Activated CD4-positive, alpha-beta T cell treated with anti-CD3 and anti-CD28 coated beads, Interleukin-2, amount 50 U/mL, for 48 hours (primary cell): ENCODE measurements at regions not wholly inside any gene's neighbourhood (a gene's known extent, or its start where the extent isn't known, plus 50 kb on each side); places are given as distances from the start of the nearest gene placed in this dataset.
A peak's percentile ranks its signal among the peaks of the same experiment; 100 is the strongest.

Experiments
- DNase-seq, 2 experiments: peaks; one replicate each; pipeline ENCODE4 v3.0.0-alpha.2; 2020

DNA sequence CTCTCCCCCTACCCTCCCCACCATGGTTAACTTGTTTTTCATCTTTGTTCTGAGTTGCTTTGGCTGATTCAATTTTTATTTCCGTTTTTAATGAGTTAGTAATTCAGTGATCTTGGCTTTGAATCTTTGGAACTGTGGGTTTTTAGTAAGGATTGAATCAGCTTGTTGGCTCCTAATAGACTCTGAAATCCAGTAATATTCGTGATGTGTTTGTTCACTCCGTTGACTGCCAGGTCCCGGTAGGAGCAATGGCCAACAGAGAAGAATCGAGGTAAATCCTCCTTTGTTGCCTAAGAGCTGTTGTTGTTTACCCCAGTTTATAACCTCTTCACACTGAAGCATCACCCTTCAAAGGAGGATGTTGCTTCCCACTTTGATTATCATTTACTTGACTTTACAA lies 92.7 kb downstream of the PCSK1 start:
- DNase-seq = no peak

- no peak for DNase-seq
Measured at GRCh38 chr5:96339862-96340261, 93.2 kb downstream of the PCSK1 start.

DNA sequence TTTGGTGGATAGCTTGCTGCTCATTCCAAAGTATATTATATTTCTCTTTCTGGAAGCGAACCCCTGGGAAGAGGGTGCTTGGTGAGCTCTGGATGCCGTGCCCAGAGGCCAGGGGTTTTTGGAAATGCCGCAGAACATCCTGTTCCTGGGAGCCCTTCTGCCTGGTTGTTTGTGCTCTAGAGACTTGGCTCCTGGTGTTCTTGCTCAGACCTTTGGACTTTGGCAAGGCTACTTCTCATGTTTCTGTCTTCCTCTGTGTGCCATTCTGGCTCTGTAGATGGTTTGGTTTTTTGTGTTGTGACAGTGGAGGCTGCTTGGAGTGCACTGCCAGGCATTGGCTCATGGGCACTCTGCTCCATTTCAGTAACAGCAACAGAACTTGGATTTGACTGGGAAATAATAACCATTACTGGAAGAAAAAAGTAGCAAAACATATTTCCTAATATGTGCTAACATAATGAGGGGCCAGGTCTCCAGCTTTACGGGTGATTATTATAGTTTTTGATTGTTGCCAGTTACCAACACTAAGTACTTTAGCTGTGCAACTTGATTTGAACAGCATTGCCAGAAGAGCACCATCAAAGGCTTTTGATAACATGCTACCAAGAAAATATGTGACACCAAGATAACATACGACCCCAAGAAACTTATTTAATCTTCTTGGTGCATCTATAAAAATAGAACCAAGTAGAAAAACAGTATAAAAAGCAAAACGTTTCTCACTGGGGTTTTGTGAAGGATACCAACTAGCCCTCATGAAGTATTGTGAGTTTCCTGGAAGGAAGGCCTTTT lies 94.2 kb downstream of the PCSK1 start:
- DNase-seq = no peak

GRCh38 chr5:96338091-96338490 lies 95.0 kb downstream of the PCSK1 start:
- no peak for DNase-seq

DNA sequence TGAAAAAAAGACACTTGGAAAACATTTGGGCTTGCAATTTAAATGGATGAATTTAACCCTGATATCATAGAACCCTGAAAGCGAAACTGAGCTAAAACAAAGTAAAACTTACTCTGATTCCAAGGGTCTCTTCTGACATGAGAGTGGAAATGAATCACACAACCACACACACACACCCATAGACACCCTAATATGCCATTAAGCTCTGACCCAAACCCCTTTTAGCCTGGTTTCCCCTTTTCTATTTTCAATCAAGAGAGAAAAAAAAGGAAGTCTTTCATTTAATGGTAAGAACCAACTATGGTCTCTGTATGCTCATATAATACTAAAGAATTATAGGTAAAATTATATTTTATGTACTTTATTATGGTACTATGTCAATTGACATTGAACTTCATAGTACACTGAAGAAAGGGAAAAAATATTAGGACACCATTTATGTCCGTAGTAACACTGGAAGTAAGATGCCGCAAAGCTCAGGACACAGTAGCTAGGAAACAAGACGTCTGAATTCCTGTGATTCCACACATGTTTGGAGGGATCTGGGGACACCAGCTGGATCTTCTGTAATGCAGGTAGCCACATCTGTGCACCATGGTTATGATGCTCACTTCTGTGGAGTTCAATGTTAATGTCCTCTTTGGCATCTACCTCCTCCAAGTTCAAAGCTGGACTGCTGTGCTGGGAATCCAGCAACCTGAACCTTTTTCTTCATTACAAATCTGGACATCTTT lies 95.8 kb downstream of the PCSK1 start:
- no peak for DNase-seq

DNA sequence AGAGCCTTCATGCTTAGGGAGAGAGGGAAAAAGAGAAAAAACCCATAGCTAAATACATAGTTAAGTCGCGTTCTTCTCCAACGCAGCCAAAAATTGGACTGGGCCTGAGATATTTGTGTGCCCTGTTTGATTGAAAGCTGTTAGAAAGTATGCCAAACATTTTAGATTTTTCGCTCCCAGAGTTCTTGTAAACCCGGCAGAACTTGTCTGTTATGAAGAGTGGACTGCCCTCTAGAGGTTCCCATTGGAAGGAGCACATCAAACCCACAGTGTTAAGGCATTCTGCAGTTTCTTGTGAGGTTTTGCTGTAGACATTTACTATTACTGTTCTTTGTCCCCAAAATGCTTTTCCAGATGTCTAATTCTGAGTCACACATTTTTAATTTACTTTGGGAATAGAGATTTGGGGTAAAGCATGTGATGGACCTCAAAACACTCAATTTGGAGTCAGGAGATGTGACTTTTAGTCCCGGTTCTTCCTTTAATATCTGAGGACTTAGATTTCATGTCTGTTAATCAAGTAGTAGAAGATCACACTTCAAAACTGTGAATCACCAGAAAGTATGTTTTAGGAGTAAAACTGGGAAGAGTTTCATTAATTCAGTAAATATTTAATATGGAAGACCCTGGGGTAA lies 96.6 kb downstream of the PCSK1 start:
- DNase-seq = peak; percentile 60 to 68

DNA sequence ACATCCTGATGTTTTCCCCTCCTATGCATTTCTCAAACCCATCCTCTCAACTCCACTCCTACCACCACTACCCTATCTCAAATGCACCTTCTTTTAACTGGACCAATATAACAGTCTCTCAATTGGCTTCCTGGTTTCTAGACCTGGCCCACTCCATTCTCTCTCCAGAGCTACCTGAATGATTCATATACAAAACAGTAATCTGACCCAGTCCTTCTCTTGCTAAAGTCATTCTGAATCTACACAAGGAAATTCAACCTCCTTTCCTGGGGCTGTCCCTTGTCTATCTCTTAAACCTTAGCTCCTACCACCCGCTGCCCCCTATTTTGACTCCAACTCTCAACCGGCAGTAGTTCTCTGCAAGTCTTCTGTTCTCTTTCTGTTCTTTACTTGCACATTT lies 97.2 kb downstream of the PCSK1 start:
- DNase-seq = peak in 1 of 2 experiments; percentile 18

DNA sequence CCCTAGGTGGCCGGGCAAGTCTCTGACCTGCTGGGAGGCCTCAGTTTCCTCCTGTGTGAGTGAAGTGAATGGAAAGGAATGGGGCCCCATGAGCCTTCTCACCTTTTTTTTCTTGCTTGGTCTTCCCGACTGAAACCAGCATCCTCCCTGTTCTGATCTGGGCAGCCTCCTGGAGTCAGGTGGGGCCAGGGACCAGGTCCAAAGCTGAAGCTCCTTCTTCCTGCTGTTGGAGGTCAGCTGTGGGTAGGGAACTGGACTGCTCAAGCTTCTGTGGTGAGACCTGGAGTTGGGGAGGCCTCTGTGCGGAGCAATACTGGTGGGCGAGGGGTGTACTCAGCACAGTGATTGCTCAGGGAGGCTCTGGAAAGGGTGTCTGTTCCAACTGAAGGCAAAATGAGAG lies 99.7 kb downstream of the PCSK1 start:
- DNase-seq = no peak

- DNase-seq = no peak
Measured at GRCh38 chr5:96332535-96333366, 100.3 kb downstream of the PCSK1 start.

- no peak for DNase-seq
Measured at GRCh38 chr5:96331681-96332361, 101.2 kb downstream of the PCSK1 start.

GRCh38 chr5:96331210-96331609 lies 101.8 kb downstream of the PCSK1 start:
- no peak for DNase-seq

DNA sequence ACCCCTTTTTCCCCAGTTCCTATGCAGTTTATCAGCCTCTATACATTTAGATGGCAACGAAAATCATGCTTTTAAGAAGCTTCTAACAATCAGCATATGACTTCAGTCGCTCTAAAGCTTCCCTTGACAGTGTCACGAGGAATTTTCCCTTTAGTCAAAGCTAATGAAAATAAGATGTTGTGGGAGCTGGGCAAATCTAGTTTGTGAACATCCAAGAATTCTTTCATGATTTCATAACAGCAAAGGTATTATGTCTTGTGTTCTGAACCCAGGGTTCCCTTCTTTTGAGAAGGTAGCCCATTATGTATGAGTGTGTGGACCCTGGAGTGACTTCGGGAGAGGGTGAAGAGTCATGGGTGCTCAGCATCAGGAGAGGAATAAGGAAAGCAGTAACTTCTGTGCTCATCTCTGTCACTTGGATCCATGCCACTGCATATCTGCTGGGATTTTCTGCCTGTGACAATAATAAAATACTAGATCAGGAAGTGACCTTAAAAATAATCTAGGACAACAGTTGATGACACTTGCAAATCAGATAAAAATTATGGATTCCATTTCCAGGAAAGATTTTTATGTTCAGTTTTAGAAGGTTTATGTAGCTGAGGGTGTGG lies 102.4 kb downstream of the PCSK1 start:
- DNase-seq = no peak

- no peak for DNase-seq
Measured at GRCh38 chr5:96329886-96330529, 103.0 kb downstream of the PCSK1 start.

GRCh38 chr5:96329289-96329688 lies 103.8 kb downstream of the PCSK1 start:
- no peak for DNase-seq

- no peak for DNase-seq
Measured at GRCh38 chr5:96327722-96328121, 105.3 kb downstream of the PCSK1 start.

GRCh38 chr5:96326902-96327301 lies 106.1 kb downstream of the PCSK1 start:
- DNase-seq = no peak

GRCh38 chr5:96324708-96325107 lies 108.3 kb downstream of the PCSK1 start:
- no peak for DNase-seq

- no peak for DNase-seq
Measured at GRCh38 chr5:96322865-96323264, 110.2 kb downstream of the PCSK1 start.

DNA sequence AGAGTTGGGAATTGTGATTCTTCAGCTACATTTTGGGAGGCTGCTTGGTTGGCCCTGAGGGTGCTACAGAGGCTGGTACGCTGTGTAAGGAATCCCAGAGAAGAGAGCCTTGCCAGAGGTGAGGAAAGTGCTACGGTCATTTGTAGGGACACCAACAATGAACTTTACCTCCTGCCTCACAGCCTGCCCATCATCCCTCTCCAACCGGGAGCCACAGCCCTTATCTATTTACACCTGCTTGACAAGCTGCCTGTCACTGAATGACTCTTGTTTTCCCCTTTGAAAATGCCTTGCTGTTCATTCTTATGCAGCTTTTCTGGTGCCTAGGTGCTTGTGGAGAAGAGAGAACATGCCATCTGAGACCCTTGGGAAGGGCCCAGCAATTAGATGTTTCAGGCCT lies 110.8 kb downstream of the PCSK1 start:
- DNase-seq = no peak

DNA sequence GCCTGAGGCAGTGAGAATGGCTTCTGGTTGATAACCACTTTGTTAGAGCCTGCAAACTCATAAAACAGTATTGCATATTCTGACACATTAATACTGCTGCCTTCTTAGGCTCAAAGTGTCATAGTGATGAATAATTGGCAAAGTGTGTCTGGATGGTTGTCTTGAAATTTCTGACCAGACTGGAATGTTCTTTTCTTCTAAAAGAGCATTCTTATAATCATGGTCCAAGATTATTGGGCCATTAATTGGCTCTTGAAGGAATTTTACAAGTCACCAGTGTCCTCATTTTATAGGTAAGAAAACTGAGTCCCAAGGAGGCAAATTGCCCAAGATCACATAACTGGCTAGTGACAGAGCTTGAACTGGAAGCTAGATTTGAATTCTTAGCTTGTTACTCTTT lies 111.7 kb downstream of the PCSK1 start:
- no peak for DNase-seq

DNA sequence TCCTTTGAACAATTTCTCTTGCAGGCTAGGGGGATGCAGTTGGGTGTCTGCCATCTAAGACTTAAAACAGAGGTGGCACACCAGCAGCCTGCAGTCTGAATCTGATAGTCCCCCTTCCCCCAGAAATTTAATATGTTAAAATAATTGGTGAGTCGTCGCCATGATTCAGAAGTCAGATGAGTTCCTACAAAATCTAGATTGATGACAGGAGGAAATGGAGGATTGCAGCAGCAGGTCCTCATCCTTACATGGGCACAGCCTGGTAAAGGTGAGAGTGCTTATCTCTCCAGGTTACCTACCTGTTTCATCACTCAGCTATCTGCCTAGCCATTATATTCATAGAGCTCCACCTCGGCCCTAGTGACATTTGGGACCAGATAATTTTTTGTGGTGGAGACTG lies 112.3 kb downstream of the PCSK1 start:
- DNase-seq = no peak
